Smooth muscle cell (in vitro differentiated cells): ENCODE measurements at regions not wholly inside any gene's neighbourhood (a gene's known extent, or its start where the extent isn't known, plus 50 kb on each side); places are given as distances from the start of the nearest gene placed in this dataset.

ENCODE experiments used
- DNase-seq: peaks from one replicate; lab custom pipeline; 2025; ENCODE audit not compliant: unreplicated experiment; lab: John Stamatoyannopoulos, UW
- H2AFZ ChIP-seq: fragments of 200-600 bp; sonication (generic); 2 replicates; pipeline ENCODE4 v1.6.0; 2016; ENCODE audit warnings: antibody characterized with exemption, low read depth, mild to moderate bottlenecking
- H3F3A ChIP-seq: fragments of 200-600 bp; sonication (generic); 2 replicates; pipeline ENCODE4 v1.6.0; 2017; ENCODE audit warnings: antibody characterized with exemption, low read depth
- H3K27ac ChIP-seq: fragments of 200-600 bp; sonication (generic); 2 replicates; pipeline ENCODE4 v1.5.1; 2016; ENCODE audit warnings: low read depth, mild to moderate bottlenecking
- H3K27me3 ChIP-seq: fragments of 200-600 bp; sonication (generic); 2 replicates; pipeline ENCODE4 v1.6.1; 2016; ENCODE audit warnings: low read depth, mild to moderate bottlenecking
- H3K36me3 ChIP-seq: fragments of 200-600 bp; sonication (generic); 2 replicates; pipeline ENCODE4 v1.5.1; 2016; ENCODE audit warnings: low read depth
- H3K4me1 ChIP-seq: fragments of 200-600 bp; sonication (generic); 2 replicates; pipeline ENCODE4 v1.5.1; 2016; ENCODE audit warnings: low read depth
- H3K4me2 ChIP-seq: fragments of 200-600 bp; sonication (generic); 2 replicates; pipeline ENCODE4 v1.6.0; 2016; ENCODE audit warnings: mild to moderate bottlenecking
- H3K4me3 ChIP-seq: fragments of 200-600 bp; sonication (generic); 2 replicates; pipeline ENCODE4 v1.5.1; 2016; ENCODE audit warnings: mild to moderate bottlenecking
- H3K79me2 ChIP-seq: fragments of 200-600 bp; sonication (generic); 2 replicates; pipeline ENCODE4 v1.6.0; 2016; ENCODE audit warnings: low read depth, mild to moderate bottlenecking
- H3K9ac ChIP-seq: fragments of 200-600 bp; sonication (generic); 2 replicates; pipeline ENCODE4 v1.6.0; 2016; ENCODE audit warnings: low read depth
- H3K9me3 ChIP-seq: fragments of 200-600 bp; sonication (generic); replicated peaks from 2 replicates; pipeline ENCODE4 v1.5.1; 2016; ENCODE audit warnings: low read depth
- H4K20me1 ChIP-seq: fragments of 200-600 bp; sonication (generic); 2 replicates; pipeline ENCODE4 v1.6.0; 2016; ENCODE audit warnings: low read depth
- CTCF ChIP-seq: fragments of 200-600 bp; sonication (generic); IDR thresholded peaks from 2 replicates; pipeline ENCODE4 v1.5.1; 2017; ENCODE audit warnings: borderline replicate concordance, mild to moderate bottlenecking, antibody characterized with exemption; ENCODE audit not compliant: insufficient read depth, poor library complexity, severe bottlenecking
- WGBS: methylation state at CpG from one replicate; pipeline ENCODE4 v1.1.7; 2016; ENCODE audit warnings: low lambda C conversion rate; 5-methylcytosine and 5-hydroxymethylcytosine counted together

GRCh38 chr10:21340331-21340730 is 185.2 kb downstream of the SKIDA1 start:
- WGBS = 72% methylated on average over 3 of the region's 3 CpGs
- no peaks in the 10 kb centered on the region for H3K9me3 ChIP-seq
- no peak for TF ChIP-seq CTCF
- H3K79me2 ChIP-seq = no peaks in the 10 kb centered on the region
- H3K36me3 ChIP-seq = no peaks in the 10 kb centered on the region
- peaks cover 3% of the 10 kb centered on the region for H3F3A ChIP-seq
- no peak overlapping the region for H3K4me2 ChIP-seq
- H2AFZ ChIP-seq = no peak overlapping the region
- DNase-seq = no peak
- H3K9ac ChIP-seq = no peak overlapping the region
- no peaks in the 10 kb centered on the region for H4K20me1 ChIP-seq
- peak overlapping the region; percentile 12 for H3K27ac ChIP-seq
- H3K4me1 ChIP-seq = peaks cover 8% of the 10 kb centered on the region
- H3K27me3 ChIP-seq = no peaks in the 10 kb centered on the region
- no peak overlapping the region for H3K4me3 ChIP-seq

- H3K4me2 ChIP-seq = no peak overlapping the region
- no peaks in the 10 kb centered on the region for H3K36me3 ChIP-seq
- H3K9me3 ChIP-seq = no peaks in the 10 kb centered on the region
- no peak for DNase-seq
- WGBS = 74% methylated on average over 7 of the region's 7 CpGs
- peaks cover 3% of the 10 kb centered on the region for H3F3A ChIP-seq
- no peaks in the 10 kb centered on the region for H3K79me2 ChIP-seq
- no peak overlapping the region for H3K9ac ChIP-seq
- TF ChIP-seq CTCF = no peak
- no peak overlapping the region for H3K4me3 ChIP-seq
- H2AFZ ChIP-seq = no peak overlapping the region
- H4K20me1 ChIP-seq = no peaks in the 10 kb centered on the region
- peak overlapping the region; percentile 41 for H3K27ac ChIP-seq
- no peaks in the 10 kb centered on the region for H3K27me3 ChIP-seq
- H3K4me1 ChIP-seq = peaks cover 8% of the 10 kb centered on the region
Observed at GRCh38 chr10:21337171-21337792, 188.2 kb downstream of the SKIDA1 start.

- no peaks in the 10 kb centered on the region for H3K79me2 ChIP-seq
- H3K4me3 ChIP-seq = no peak overlapping the region
- no peaks in the 10 kb centered on the region for H4K20me1 ChIP-seq
- H3K9me3 ChIP-seq = no peaks in the 10 kb centered on the region
- no peaks in the 10 kb centered on the region for H3K36me3 ChIP-seq
- 20% methylated on average over 8 of the region's 8 CpGs for WGBS
- no peak for DNase-seq
- no peaks in the 10 kb centered on the region for H3K27me3 ChIP-seq
- H3K9ac ChIP-seq = peak overlapping the region; percentile 53
- H3K27ac ChIP-seq = peak overlapping the region; percentile 90
- peak overlapping the region; percentile 58 for H3K4me2 ChIP-seq
- peaks cover 8% of the 10 kb centered on the region for H3K4me1 ChIP-seq
- no peak overlapping the region for H2AFZ ChIP-seq
- TF ChIP-seq CTCF = no peak
- H3F3A ChIP-seq = peaks cover 3% of the 10 kb centered on the region
Observed at GRCh38 chr10:21336476-21337170, 188.9 kb downstream of the SKIDA1 start.
